Subcutaneous abdominal adipose tissue (tissue), 5 donors: ENCODE measurements at regions not wholly inside any gene's neighbourhood (a gene's known extent, or its start where the extent isn't known, plus 50 kb on each side); places are given as distances from the start of the nearest gene placed in this dataset.

Experiments used
- H3K27ac ChIP-seq: one replicate; pipeline ENCODE4 v1.7.0; 2013; ENCODE audit warnings: low read depth, mild to moderate bottlenecking, inconsistent platforms, low read length, moderate library complexity
- H3K27me3 ChIP-seq, 5 donors: one replicate each; pipeline ENCODE4 v1.7.0; 2013; ENCODE audit warnings: low read length in 5 of 5, inconsistent platforms in 1 of 5; ENCODE audit not compliant: control insufficient read depth in 5 of 5, insufficient read depth in 4 of 5
- H3K36me3 ChIP-seq, 5 donors: one replicate each; pipeline ENCODE4 v1.7.0; 2013; ENCODE audit warnings: low read length in 5 of 5; ENCODE audit not compliant: control insufficient read depth in 5 of 5, insufficient read depth in 5 of 5
- H3K4me1 ChIP-seq, 5 donors: one replicate each; pipeline ENCODE4 v1.7.0; 2013; ENCODE audit warnings: low read length in 5 of 5, mild to moderate bottlenecking in 3 of 5, moderate library complexity in 1 of 5; ENCODE audit not compliant: control insufficient read depth in 5 of 5, insufficient read depth in 5 of 5
- H3K4me3 ChIP-seq, 5 donors: one replicate each; pipeline ENCODE4 v1.7.0; 2013; ENCODE audit warnings: low read length in 5 of 5, low read depth in 1 of 5
- H3K9ac ChIP-seq, 5 donors: one replicate each; pipeline ENCODE4 v1.7.0; 2013; ENCODE audit warnings: low read length in 5 of 5, mild to moderate bottlenecking in 4 of 5, moderate library complexity in 3 of 5
- H3K9me3 ChIP-seq, 5 donors: one replicate each; pipeline ENCODE4 v1.7.0; 2013; ENCODE audit warnings: low read length in 5 of 5; ENCODE audit not compliant: control insufficient read depth in 5 of 5
- donor health status: healthy.
- donor health status: healthy.
- donor health status: healthy.
- donor health status: healthy.
- donor health status: healthy.

DNA sequence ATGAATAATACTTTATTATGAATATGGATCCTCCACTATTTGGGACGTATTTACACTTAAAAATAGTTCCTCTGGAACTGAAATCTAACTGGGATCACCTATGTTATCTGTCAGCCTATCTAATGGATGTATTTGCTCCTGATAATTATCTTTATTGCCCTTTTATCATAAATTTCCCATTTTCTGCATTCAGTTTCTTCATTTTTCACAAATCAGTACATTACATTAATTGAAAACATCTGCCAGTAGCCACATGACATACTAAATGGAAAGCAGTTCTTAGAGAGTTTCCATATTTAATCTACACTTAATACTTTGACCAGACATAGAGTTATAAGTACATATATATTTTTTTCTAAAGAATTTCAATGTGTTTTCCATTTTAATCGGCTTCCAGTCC lies 888.8 kb downstream of the SLITRK6 start:
- Histone ChIP-seq H3K27ac (no peak overlapping the region), H3K4me3 (no peak overlapping the region), H3K36me3 (no peaks in the 10 kb centered on the region), H3K4me1 (no peaks in the 10 kb centered on the region), H3K9ac (no peak overlapping the region), H3K27me3 (no peaks in the 10 kb centered on the region), H3K9me3 (peaks cover 0 to 3% (median 0%) of the 10 kb centered on the region in 5 donors)

DNA sequence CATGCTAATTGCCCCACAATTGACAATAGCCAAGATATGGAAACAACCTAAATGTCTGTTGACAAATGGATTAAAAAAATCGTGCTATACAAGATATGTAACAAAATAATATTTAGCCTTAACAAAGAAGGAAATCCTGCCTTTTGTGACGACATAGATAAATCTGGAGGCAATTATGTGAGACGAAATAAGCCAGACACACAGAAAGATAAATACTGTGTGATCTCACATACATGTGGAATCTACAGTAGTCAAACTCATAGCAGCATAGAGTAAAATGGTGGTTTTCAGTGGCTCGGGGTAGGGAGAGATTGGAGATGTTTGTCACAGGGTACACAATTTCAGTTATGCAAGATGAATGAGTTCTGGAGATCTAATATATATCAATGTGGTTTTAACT lies 895.8 kb downstream of the SLITRK6 start:
- Histone ChIP-seq H3K27me3 (no peaks in the 10 kb centered on the region), H3K9me3 (no peaks in the 10 kb centered on the region), H3K36me3 (no peaks in the 10 kb centered on the region), H3K4me3 (no peak overlapping the region), H3K9ac (no peak overlapping the region), H3K4me1 (no peaks in the 10 kb centered on the region), H3K27ac (no peak overlapping the region)

DNA sequence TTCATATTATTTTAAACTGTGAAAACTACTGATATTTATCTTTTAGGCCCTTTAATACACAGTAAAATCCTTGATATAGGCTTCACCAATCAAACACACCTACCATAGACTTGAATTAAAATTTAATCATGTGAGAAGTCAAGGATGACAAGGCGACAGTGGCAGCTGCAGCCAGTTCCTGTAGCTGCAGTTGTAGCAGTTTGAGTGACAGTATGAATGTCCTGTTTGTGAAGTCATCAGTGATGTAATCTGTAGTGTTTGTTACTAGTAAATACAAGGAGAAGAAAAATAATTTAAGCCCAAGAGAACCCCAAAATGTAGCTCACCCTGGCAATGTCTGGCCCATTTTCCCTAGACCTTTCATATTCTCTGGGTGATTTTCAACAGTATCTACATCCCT lies 897.0 kb downstream of the SLITRK6 start:
- H3K4me3 ChIP-seq: no peak overlapping the region
- no peaks in the 10 kb centered on the region for H3K36me3 ChIP-seq
- no peak overlapping the region for H3K9ac ChIP-seq
- no peaks in the 10 kb centered on the region for H3K27me3 ChIP-seq
- H3K4me1 ChIP-seq: no peaks in the 10 kb centered on the region
- H3K9me3 ChIP-seq: no peaks in the 10 kb centered on the region
- no peak overlapping the region for H3K27ac ChIP-seq

DNA sequence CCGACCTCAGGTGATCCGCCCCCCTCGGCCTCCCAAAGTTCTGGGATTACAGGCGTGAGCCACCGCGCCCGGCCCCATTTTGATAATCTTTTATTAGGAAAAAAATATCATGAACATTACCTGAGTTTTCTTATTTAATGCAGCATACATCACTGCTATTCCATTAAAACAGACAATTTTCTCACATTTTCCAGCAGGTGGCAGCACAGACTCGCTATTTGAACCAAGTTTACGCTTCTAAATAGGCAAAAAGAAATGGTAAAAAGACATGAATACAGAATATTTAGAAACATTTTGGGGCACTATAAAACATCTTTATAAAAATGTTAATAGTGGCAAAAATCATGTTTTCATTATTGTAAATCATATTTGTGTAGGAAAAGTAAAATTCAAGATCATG lies 903.1 kb downstream of the SLITRK6 start:
- H3K9me3 ChIP-seq: no peaks in the 10 kb centered on the region
- H3K9ac ChIP-seq: no peak overlapping the region
- no peaks in the 10 kb centered on the region for H3K36me3 ChIP-seq
- H3K4me3 ChIP-seq: no peak overlapping the region
- H3K27me3 ChIP-seq: no peaks in the 10 kb centered on the region
- no peak overlapping the region for H3K27ac ChIP-seq
- no peaks in the 10 kb centered on the region for H3K4me1 ChIP-seq

DNA sequence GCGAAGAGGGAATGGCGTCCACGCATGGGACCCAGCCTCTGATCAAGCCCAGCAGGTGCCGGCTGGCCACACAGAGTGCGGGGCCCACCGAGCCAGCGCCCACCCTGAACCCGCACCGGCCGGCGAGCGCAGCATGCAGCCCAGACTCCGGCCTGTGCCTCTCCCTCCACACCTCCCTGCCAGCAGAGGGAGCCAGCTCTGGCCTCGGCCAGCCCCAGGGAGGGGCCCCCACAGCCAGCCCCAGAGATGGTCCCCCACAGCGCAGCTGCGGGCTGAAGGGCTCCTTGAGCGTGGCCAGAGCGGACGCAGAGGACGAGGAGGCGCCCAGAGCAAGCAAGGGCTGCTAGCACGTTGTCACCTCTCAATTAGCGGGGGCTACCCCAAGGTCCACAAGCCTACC lies 904.5 kb downstream of the SLITRK6 start:
- H3K9me3 ChIP-seq: no peaks in the 10 kb centered on the region
- no peak overlapping the region for H3K27ac ChIP-seq
- no peak overlapping the region for H3K9ac ChIP-seq

DNA sequence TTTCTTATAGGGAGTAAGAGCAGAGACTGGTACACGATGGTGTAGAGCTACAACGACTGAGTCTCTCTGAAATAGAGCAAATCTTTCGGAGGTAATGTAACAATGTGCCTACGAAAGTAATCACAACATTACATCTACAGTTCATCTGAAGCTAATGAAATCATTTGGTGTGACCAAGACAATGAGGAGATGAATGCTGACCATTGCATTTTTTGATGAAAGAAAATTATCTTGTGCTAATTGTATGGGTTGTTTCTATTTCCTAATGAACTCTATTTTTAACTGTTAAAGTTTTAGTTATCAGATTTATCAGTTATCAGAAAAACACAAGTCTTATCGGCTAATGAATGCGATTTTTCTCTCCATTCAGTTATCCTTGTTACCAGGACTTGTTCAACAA lies 913.4 kb downstream of the SLITRK6 start:
- no peak overlapping the region for H3K9ac ChIP-seq
- H3K27ac ChIP-seq: no peak overlapping the region
- H3K9me3 ChIP-seq: no peaks in the 10 kb centered on the region

More for the DNA sequence above, 904.5 kb downstream of the SLITRK6 start:
- Histone ChIP-seq H3K27me3 (no peaks in the 10 kb centered on the region), H3K36me3 (no peaks in the 10 kb centered on the region), H3K4me1 (no peaks in the 10 kb centered on the region), H3K4me3 (no peak overlapping the region)

DNA sequence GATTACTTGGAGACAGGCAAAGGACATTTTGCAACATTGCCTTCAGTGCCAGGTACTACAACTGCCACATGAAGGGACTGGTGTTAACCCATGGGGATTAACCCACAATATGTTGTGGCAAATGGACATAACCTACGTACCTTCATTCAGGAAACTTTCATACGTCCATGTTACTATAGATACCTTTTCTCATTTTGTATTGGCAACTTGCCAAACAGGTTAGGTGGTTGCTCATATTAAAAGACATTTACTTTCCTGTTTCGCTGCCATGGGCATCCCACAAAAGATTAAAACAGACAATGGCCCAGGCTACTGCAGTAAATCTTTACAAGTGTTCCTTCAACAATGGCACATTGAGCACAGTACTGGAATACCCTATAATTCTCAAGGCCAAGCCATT lies 925.3 kb downstream of the SLITRK6 start:
- H3K27ac ChIP-seq: no peak overlapping the region
- H3K9me3 ChIP-seq: peaks cover 0 to 3% (median 0%) of the 10 kb centered on the region in 5 donors
- H3K4me3 ChIP-seq: no peak overlapping the region
- H3K36me3 ChIP-seq: no peaks in the 10 kb centered on the region
- H3K27me3 ChIP-seq: no peaks in the 10 kb centered on the region
- no peak overlapping the region for H3K9ac ChIP-seq
- no peaks in the 10 kb centered on the region for H3K4me1 ChIP-seq

More for the DNA sequence above, 913.4 kb downstream of the SLITRK6 start:
- Histone ChIP-seq H3K4me3 (no peak overlapping the region), H3K4me1 (no peaks in the 10 kb centered on the region), H3K27me3 (no peaks in the 10 kb centered on the region), H3K36me3 (no peaks in the 10 kb centered on the region)

DNA sequence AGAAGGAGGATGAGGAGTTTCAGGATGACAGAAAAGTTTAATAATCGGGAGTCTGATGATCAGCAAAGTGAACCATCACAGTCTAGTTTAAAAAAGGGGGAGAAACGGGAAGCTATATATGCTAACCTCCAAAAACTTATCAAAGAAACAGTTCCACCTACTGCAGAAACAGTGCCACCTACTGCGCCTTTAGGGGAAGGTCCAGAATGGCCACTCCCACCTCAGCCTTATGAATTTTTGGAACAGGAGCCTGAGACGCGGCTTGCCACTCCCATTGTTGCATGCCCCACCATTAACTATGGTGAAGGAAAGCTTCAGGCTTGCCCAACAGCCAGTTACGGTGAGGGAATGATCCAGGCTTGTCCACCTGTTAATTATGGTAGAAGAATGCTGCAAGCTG lies 929.0 kb downstream of the SLITRK6 start:
- Histone ChIP-seq H3K4me1 (no peaks in the 10 kb centered on the region), H3K9ac (no peak overlapping the region), H3K27me3 (no peaks in the 10 kb centered on the region), H3K27ac (no peak overlapping the region), H3K36me3 (no peaks in the 10 kb centered on the region), H3K4me3 (no peak overlapping the region), H3K9me3 (no peaks in the 10 kb centered on the region)

DNA sequence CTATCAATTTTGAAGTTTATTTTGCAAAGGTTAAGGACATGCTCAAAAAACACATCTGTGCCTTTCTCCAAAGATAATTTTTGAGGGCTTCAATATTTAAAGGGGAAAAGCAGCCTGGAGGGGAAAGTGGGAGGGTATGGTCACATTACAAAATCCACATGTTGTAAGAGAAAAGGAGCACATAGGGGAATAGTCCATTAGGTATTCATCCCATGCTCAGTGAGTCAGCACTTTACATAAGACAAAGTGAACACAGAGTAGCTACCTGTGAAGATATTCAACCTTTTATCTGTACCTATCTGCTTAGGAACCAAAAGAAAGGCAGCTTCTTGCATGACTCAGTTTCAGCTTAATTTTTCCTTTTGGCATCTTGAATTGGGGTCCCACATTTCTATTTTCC lies 932.0 kb downstream of the SLITRK6 start:
- H3K9ac ChIP-seq: no peak overlapping the region
- no peak overlapping the region for H3K4me3 ChIP-seq
- no peaks in the 10 kb centered on the region for H3K9me3 ChIP-seq
- H3K36me3 ChIP-seq: no peaks in the 10 kb centered on the region
- H3K27ac ChIP-seq: no peak overlapping the region
- H3K27me3 ChIP-seq: no peaks in the 10 kb centered on the region
- no peaks in the 10 kb centered on the region for H3K4me1 ChIP-seq

DNA sequence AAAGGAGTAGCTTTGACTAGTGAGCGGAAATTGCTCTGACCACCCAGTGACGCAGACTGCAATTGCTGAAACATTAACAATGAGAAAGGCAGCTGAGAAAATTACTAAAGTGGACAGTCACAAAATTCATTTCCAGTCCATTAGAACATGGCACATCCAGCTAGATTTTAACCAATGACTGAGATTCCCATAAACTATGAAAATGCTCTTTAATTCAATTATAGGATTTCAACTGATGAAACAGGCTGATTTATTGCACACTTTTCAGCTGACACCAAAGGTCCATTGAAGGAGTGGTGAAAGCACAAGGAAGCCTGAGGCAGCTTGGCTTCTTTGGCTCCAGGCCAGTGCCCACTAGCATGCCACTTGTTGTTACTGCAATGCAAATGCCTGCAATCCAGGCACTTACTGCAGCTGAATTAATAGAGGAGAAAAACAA lies 933.4 kb downstream of the SLITRK6 start:
- H3K4me1 ChIP-seq: no peaks in the 10 kb centered on the region
- H3K27ac ChIP-seq: no peak overlapping the region
- no peaks in the 10 kb centered on the region for H3K27me3 ChIP-seq
- H3K4me3 ChIP-seq: no peak overlapping the region
- H3K36me3 ChIP-seq: no peaks in the 10 kb centered on the region
- H3K9me3 ChIP-seq: no peaks in the 10 kb centered on the region
- H3K9ac ChIP-seq: no peak overlapping the region

DNA sequence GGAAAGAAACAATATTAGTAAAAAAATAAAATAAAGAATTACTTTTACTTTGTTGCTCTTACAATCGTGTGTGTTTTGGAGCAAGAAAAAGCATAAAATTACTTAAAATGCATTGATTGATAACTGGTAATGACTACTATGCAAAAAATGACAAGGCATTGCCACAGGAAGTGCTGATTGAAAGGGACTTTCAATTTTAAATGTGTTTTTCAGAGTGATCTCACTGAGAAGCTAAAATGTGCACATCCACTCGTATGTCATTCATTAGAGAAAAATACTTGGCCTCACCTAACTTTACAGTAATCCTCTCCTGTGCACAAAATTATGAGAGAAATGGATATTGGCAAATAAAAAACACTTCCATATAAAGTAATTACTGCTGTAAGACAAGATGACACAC lies 934.9 kb downstream of the SLITRK6 start:
- Histone ChIP-seq H3K27ac (no peak overlapping the region), H3K36me3 (no peaks in the 10 kb centered on the region), H3K4me1 (no peaks in the 10 kb centered on the region), H3K9ac (no peak overlapping the region), H3K9me3 (no peaks in the 10 kb centered on the region), H3K4me3 (no peak overlapping the region), H3K27me3 (no peaks in the 10 kb centered on the region)
